Upper lobe of left lung (tissue), 4 donors: ENCODE measurements at regions not wholly inside any gene's neighbourhood (a gene's known extent, or its start where the extent isn't known, plus 50 kb on each side); places are given as distances from the start of the nearest gene placed in this dataset.

Source experiments
- CTCF ChIP-seq, 6 experiments: fragments of 450-650 bp in 4 of 6; fragments of 200-600 bp in 2 of 6; sonication (generic) in 2 of 6; IDR thresholded peaks; one replicate each; pipeline ENCODE4 v1.5.1; 2016 to 2019; ENCODE audit warnings: antibody characterized with exemption in 6 of 6
- EP300 ChIP-seq, 4 donors: sonication (generic); formaldehyde crosslinking; IDR thresholded peaks; one replicate each; pipeline ENCODE4 v1.5.1; 2017; ENCODE audit warnings: antibody characterized with exemption in 4 of 4, control low read depth in 2 of 4
- POLR2A ChIP-seq, 4 donors: fragments of 450-650 bp; IDR thresholded peaks; one replicate each; pipeline ENCODE4 v1.5.1; 2016 to 2017; ENCODE audit warnings: antibody characterized with exemption in 4 of 4, mild to moderate bottlenecking in 2 of 4
- POLR2AphosphoS5 ChIP-seq, 2 donors: sonication (generic); formaldehyde crosslinking; IDR thresholded peaks; one replicate each; pipeline ENCODE4 v1.5.1; 2017; ENCODE audit warnings: antibody characterized with exemption in 2 of 2

GRCh38 chr1:56220021-56220420, 359.3 kb downstream of the PLPP3 start:
- TF ChIP-seq EP300 (IDR thresholded peaks at IDR 0.05), result no peak
- no peak for TF ChIP-seq POLR2AphosphoS5 (IDR thresholded peaks at IDR 0.05)
- no peak for TF ChIP-seq POLR2A (IDR thresholded peaks at IDR 0.05)
- no peak for TF ChIP-seq CTCF (IDR thresholded peaks at IDR 0.05)
